NCI-H2196 treated with DMSO at 0.1 percent for 48 hours (cell line): ENCODE measurements at regions not wholly inside any gene's neighbourhood (a gene's known extent, or its start where the extent isn't known, plus 50 kb on each side); places are given as distances from the start of the nearest gene placed in this dataset.
"Not testable (repeated sequence)": the region's sequence is repeated elsewhere in the genome, so short reads cannot be mapped to it uniquely, and the experiment has no call there.

Source experiments
- DNase-seq: peaks from one replicate; lab custom pipeline; 2025; ENCODE audit not compliant: unreplicated experiment; lab: John Stamatoyannopoulos, UW

GRCh38 chr5:36422952-36423351 is 121.2 kb upstream of the RANBP3L start:
- DNase-seq: no peak

GRCh38 chr5:36423578-36424307 is 122.0 kb upstream of the RANBP3L start:
- DNase-seq: no peak

- DNase-seq: not testable (repeated sequence)
Observed at GRCh38 chr5:36426070-36426469, 124.4 kb upstream of the RANBP3L start.

- no peak for DNase-seq
Observed at GRCh38 chr5:36435516-36435915, 133.8 kb upstream of the RANBP3L start.

GRCh38 chr5:36436306-36436705 is 134.6 kb upstream of the RANBP3L start:
- DNase-seq: no peak

GRCh38 chr5:36438765-36439561 is 137.3 kb upstream of the RANBP3L start:
- no peak for DNase-seq

GRCh38 chr5:36440300-36440699 is 138.6 kb upstream of the RANBP3L start:
- DNase-seq: no peak

GRCh38 chr5:36441280-36441679 is 139.6 kb upstream of the RANBP3L start:
- no peak for DNase-seq

- no peak for DNase-seq
Observed at GRCh38 chr5:36442352-36442751, 140.7 kb upstream of the RANBP3L start.

- no peak for DNase-seq
Observed at GRCh38 chr5:36442796-36443195, 141.1 kb upstream of the RANBP3L start.

GRCh38 chr5:36443941-36444340 is 142.2 kb upstream of the RANBP3L start:
- DNase-seq: no peak

- DNase-seq: no peak
Observed at GRCh38 chr5:36444582-36445418, 143.1 kb upstream of the RANBP3L start.

GRCh38 chr5:36447776-36448175 is 146.1 kb upstream of the RANBP3L start:
- DNase-seq: no peak

GRCh38 chr5:36450229-36451014 is 148.7 kb upstream of the RANBP3L start:
- DNase-seq: no peak

GRCh38 chr5:36452424-36453006 is 150.8 kb upstream of the RANBP3L start:
- no peak for DNase-seq

- no peak for DNase-seq
Observed at GRCh38 chr5:36457511-36458270, 148.7 kb upstream of the SLC1A3 start.

GRCh38 chr5:36458746-36459145 is 147.7 kb upstream of the SLC1A3 start:
- DNase-seq: no peak

- DNase-seq: no peak
Observed at GRCh38 chr5:36459176-36460135, 146.9 kb upstream of the SLC1A3 start.
